Loucy (cell line): ENCODE measurements at regions not wholly inside any gene's neighbourhood (a gene's known extent, or its start where the extent isn't known, plus 50 kb on each side); places are given as distances from the start of the nearest gene placed in this dataset.
"Not testable (repeated sequence)": the region's sequence is repeated elsewhere in the genome, so short reads cannot be mapped to it uniquely, and the experiment has no call there.

Source experiments
- H2AFZ ChIP-seq: fragments of 200-600 bp; sonication (generic); 2 replicates; pipeline ENCODE4 v1.6.0; 2016; ENCODE audit warnings: antibody characterized with exemption, mild to moderate bottlenecking, low read length, moderate library complexity
- H3F3A ChIP-seq: fragments of 200-600 bp; 2 replicates; pipeline ENCODE4 v1.6.0; 2016; ENCODE audit warnings: antibody characterized with exemption, low read depth, mild to moderate bottlenecking
- H3K27me3 ChIP-seq: fragments of 200-600 bp; sonication (generic); 2 replicates; pipeline ENCODE4 v1.6.1; 2014; ENCODE audit warnings: low read length, mild to moderate bottlenecking; ENCODE audit not compliant: insufficient read depth, poor library complexity, severe bottlenecking
- H3K36me3 ChIP-seq: fragments of 200-600 bp; sonication (generic); 2 replicates; pipeline ENCODE4 v1.6.1; 2016; ENCODE audit warnings: low read length; ENCODE audit not compliant: insufficient read depth
- H3K4me1 ChIP-seq: fragments of 200-600 bp; sonication (generic); 2 replicates; pipeline ENCODE4 v1.5.1; 2014; ENCODE audit warnings: low read length, mild to moderate bottlenecking; ENCODE audit not compliant: insufficient read depth, poor library complexity, severe bottlenecking
- H3K4me2 ChIP-seq: fragments of 200-600 bp; sonication (generic); 2 replicates; pipeline ENCODE4 v1.6.0; 2014; ENCODE audit warnings: antibody characterized with exemption, low read length, low read depth, mild to moderate bottlenecking; ENCODE audit not compliant: poor library complexity, severe bottlenecking
- H3K4me3 ChIP-seq: fragments of 200-600 bp; sonication (generic); 2 replicates; pipeline ENCODE4 v1.5.1; 2014; ENCODE audit warnings: low read length, mild to moderate bottlenecking, mixed read lengths; ENCODE audit not compliant: poor library complexity, severe bottlenecking
- H3K79me2 ChIP-seq: fragments of 200-600 bp; sonication (generic); 2 replicates; pipeline ENCODE4 v1.6.1; 2014; ENCODE audit warnings: low read length; ENCODE audit not compliant: insufficient read depth
- H3K9ac ChIP-seq: fragments of 200-600 bp; sonication (generic); 2 replicates; pipeline ENCODE4 v1.6.0; 2014; ENCODE audit warnings: mild to moderate bottlenecking, low read depth, low read length, moderate library complexity; ENCODE audit not compliant: poor library complexity, severe bottlenecking
- H3K9me2 ChIP-seq: fragments of 200-600 bp; sonication (generic); replicated peaks from 2 replicates; pipeline ENCODE4 v1.6.1; 2016; ENCODE audit warnings: low read depth, low read length, mixed read lengths
- H3K9me3 ChIP-seq: fragments of 200-600 bp; sonication (generic); 2 replicates; pipeline ENCODE4 v1.6.1; 2014; ENCODE audit warnings: mild to moderate bottlenecking, antibody characterized with exemption, low read length, low read depth; ENCODE audit not compliant: insufficient read depth
- H4K20me1 ChIP-seq: fragments of 200-600 bp; sonication (generic); 2 replicates; pipeline ENCODE4 v1.6.0; 2014; ENCODE audit warnings: antibody characterized with exemption, low read length, mild to moderate bottlenecking; ENCODE audit not compliant: insufficient read depth, poor library complexity, severe bottlenecking
- CTCF ChIP-seq: fragments of 200-600 bp; sonication (generic); conservative IDR thresholded peaks from 2 replicates; pipeline ENCODE4 v1.5.1; 2014; ENCODE audit warnings: mild to moderate bottlenecking, antibody characterized with exemption, low read length
- EZH2phosphoT487 ChIP-seq: fragments of 200-600 bp; IDR thresholded peaks from 2 replicates; pipeline ENCODE4 v1.6.1; 2018; ENCODE audit warnings: antibody characterized with exemption, mild to moderate bottlenecking, moderate library complexity, borderline replicate concordance

- Histone ChIP-seq H3K4me3 (no peak overlapping the region), H3K36me3 (no peaks in the 10 kb centered on the region), H2AFZ (no peak overlapping the region), H3F3A (no peaks in the 10 kb centered on the region), H3K27me3 (no peaks in the 10 kb centered on the region), H3K4me1 (no peaks in the 10 kb centered on the region), H3K9me3 (peaks cover 2% of the 10 kb centered on the region; the same call in 1 of the 2 replicates), H4K20me1 (no peaks in the 10 kb centered on the region), H3K4me2 (no peak overlapping the region), H3K9ac (no peak overlapping the region), H3K9me2 (no peaks in the 10 kb centered on the region), H3K79me2 (no peaks in the 10 kb centered on the region)
- TF ChIP-seq EZH2phosphoT487 (no peak), CTCF (no peak)
Observed at GRCh38 chr9:24652181-24652580, 106.5 kb upstream of the IZUMO3 start.

- not testable (repeated sequence) for H3K79me2 ChIP-seq, H4K20me1 ChIP-seq, H3K4me3 ChIP-seq, H3K9me3 ChIP-seq, H3K27me3 ChIP-seq, H2AFZ ChIP-seq, H3K9me2 ChIP-seq, H3F3A ChIP-seq, H3K36me3 ChIP-seq, H3K4me1 ChIP-seq, H3K9ac ChIP-seq, H3K4me2 ChIP-seq
Observed at GRCh38 chr9:24628809-24629208, 83.1 kb upstream of the IZUMO3 start.

GRCh38 chr9:24625097-24625496 is 79.4 kb upstream of the IZUMO3 start:
- no peaks in the 10 kb centered on the region for H3K9me3 ChIP-seq
- no peaks in the 10 kb centered on the region for H3K27me3 ChIP-seq
- H3K4me3 ChIP-seq: no peak overlapping the region
- no peaks in the 10 kb centered on the region for H3K4me1 ChIP-seq
- no peak overlapping the region for H3K4me2 ChIP-seq
- H3K79me2 ChIP-seq: no peaks in the 10 kb centered on the region
- H3K36me3 ChIP-seq: no peaks in the 10 kb centered on the region
- no peaks in the 10 kb centered on the region for H4K20me1 ChIP-seq
- no peak overlapping the region for H2AFZ ChIP-seq
- no peak overlapping the region for H3K9ac ChIP-seq
- no peak for TF ChIP-seq EZH2phosphoT487
- no peak for TF ChIP-seq CTCF
- no peaks in the 10 kb centered on the region for H3F3A ChIP-seq
- H3K9me2 ChIP-seq: no peaks in the 10 kb centered on the region

GRCh38 chr9:24624481-24624880 is 78.8 kb upstream of the IZUMO3 start:
- no peaks in the 10 kb centered on the region for H3K9me2 ChIP-seq
- H3K9ac ChIP-seq: no peak overlapping the region
- no peak overlapping the region for H3K4me2 ChIP-seq
- H3K9me3 ChIP-seq: no peaks in the 10 kb centered on the region
- no peak overlapping the region for H3K4me3 ChIP-seq
- no peaks in the 10 kb centered on the region for H3K36me3 ChIP-seq
- no peak for TF ChIP-seq CTCF
- no peak for TF ChIP-seq EZH2phosphoT487
- no peaks in the 10 kb centered on the region for H3K27me3 ChIP-seq
- no peaks in the 10 kb centered on the region for H3K4me1 ChIP-seq
- no peaks in the 10 kb centered on the region for H4K20me1 ChIP-seq
- H3K79me2 ChIP-seq: no peaks in the 10 kb centered on the region
- H3F3A ChIP-seq: no peaks in the 10 kb centered on the region
- no peak overlapping the region for H2AFZ ChIP-seq
